Calu3 (cell line): ENCODE measurements at regions not wholly inside any gene's neighbourhood (a gene's known extent, or its start where the extent isn't known, plus 50 kb on each side); places are given as distances from the start of the nearest gene placed in this dataset.

Source experiments
- BruUV-seq: library from RNA; stranded (reverse); fragments of 400-500 nt; replicated peaks from 2 replicates; lab custom pipeline; 2021; lab: Mats Ljungman, UMichigan
- CTCF ChIA-PET: fragments of 300-600 bp; sonication (Branson Sonifier 250); formaldehyde crosslinking; loops from one replicate; lab custom pipeline; 2022; ENCODE audit warnings: antibody characterized with exemption; lab: Charles Lee
- DNase-seq: peaks from one replicate; pipeline ENCODE4 v3.0.0; 2022
- H3K27ac Mint-ChIP-seq: one replicate; pipeline ENCODE4 v1.8.0; 2022; ENCODE audit warnings: mixed read lengths; ENCODE audit not compliant: unreplicated experiment
- H3K27me3 Mint-ChIP-seq: one replicate; pipeline ENCODE4 v1.8.0; 2022; ENCODE audit warnings: mixed read lengths; ENCODE audit not compliant: unreplicated experiment
- H3K36me3 Mint-ChIP-seq: one replicate; pipeline ENCODE4 v1.8.0; 2022; ENCODE audit warnings: mild to moderate bottlenecking, moderate library complexity, mixed read lengths; ENCODE audit not compliant: insufficient read depth, unreplicated experiment
- H3K4me1 Mint-ChIP-seq: one replicate; pipeline ENCODE4 v1.8.0; 2022; ENCODE audit warnings: mild to moderate bottlenecking, low read depth, mixed read lengths; ENCODE audit not compliant: unreplicated experiment
- H3K4me3 Mint-ChIP-seq: one replicate; pipeline ENCODE4 v1.8.0; 2022; ENCODE audit warnings: mild to moderate bottlenecking, low read depth, moderate library complexity, mixed read lengths; ENCODE audit not compliant: unreplicated experiment
- H3K9me3 Mint-ChIP-seq: one replicate; pipeline ENCODE4 v1.8.0; 2022; ENCODE audit warnings: low read depth, mixed read lengths; ENCODE audit not compliant: unreplicated experiment
- intact Hi-C: fragments of 100-400 bp; cut with micrococcal nuclease; formaldehyde crosslinking; loops from one replicate; pipeline ENCODE4 v1.10.0; 2022; ENCODE audit not compliant: unreplicated experiment
- TF ChIP-seq, protein P1 (sequence below): fragments of 200-600 bp; IDR thresholded peaks from one replicate; pipeline ENCODE4 v1.8.0; 2022; ENCODE audit warnings: antibody characterized with exemption; ENCODE audit not compliant: unreplicated experiment

DNA sequence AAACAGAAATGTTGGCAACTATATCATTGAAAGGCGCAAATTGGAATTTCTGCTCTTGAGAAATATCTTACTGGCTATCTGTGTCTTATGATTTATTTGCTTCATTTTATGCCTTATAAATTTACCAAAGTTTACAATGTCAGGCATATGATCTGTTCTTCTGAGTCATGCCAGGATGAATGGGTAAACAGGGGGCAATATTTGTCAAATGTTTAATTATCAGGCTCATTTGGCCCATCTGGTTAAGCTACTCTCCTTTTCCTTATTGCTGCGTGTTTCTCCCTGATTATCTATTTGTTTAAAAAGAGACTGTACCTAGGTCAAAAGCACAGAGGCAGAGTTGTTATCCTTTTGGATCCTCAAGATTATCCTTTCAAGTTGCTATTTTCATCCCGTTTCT lies 903.8 kb upstream of the PCDH10 start:
- CTCF ChIA-PET = no interaction called here
- no peak overlapping the region for H3K27ac Mint-ChIP-seq
- no peak for DNase-seq
- H3K9me3 Mint-ChIP-seq = no peaks in the 10 kb centered on the region
- H3K4me3 Mint-ChIP-seq = no peak overlapping the region
- TF ChIP-seq, protein P1, sequence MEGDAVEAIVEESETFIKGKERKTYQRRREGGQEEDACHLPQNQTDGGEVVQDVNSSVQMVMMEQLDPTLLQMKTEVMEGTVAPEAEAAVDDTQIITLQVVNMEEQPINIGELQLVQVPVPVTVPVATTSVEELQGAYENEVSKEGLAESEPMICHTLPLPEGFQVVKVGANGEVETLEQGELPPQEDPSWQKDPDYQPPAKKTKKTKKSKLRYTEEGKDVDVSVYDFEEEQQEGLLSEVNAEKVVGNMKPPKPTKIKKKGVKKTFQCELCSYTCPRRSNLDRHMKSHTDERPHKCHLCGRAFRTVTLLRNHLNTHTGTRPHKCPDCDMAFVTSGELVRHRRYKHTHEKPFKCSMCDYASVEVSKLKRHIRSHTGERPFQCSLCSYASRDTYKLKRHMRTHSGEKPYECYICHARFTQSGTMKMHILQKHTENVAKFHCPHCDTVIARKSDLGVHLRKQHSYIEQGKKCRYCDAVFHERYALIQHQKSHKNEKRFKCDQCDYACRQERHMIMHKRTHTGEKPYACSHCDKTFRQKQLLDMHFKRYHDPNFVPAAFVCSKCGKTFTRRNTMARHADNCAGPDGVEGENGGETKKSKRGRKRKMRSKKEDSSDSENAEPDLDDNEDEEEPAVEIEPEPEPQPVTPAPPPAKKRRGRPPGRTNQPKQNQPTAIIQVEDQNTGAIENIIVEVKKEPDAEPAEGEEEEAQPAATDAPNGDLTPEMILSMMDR = no peak
- H3K27me3 Mint-ChIP-seq = no peaks in the 10 kb centered on the region
- H3K36me3 Mint-ChIP-seq = no peaks in the 10 kb centered on the region
- intact Hi-C loops = no loop called here
- BruUV-seq = no TSS peak
- H3K4me1 Mint-ChIP-seq = no peaks in the 10 kb centered on the region

DNA sequence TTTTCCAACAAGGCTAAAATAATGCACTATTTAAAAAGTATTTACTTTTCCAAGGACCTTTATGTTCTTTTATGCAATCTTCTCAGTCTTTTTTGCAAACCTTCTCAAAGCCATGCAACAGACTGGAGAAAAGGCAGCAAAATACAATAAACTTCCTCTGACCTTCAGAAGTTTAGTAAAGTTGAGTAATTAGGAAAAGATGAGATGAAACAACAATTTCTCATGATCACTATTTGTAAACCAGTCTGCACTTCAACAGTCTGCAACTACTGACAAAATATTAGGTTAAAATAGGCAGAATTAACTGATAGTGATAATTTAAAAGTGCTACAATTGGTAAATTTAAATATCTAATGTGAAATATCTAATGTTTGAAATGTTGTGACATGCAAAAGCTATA lies 884.9 kb upstream of the PCDH10 start:
- TF ChIP-seq, protein P1 = no peak
- BruUV-seq = no TSS peak
- no peak overlapping the region for H3K27ac Mint-ChIP-seq
- intact Hi-C loops = no loop called here
- DNase-seq = no peak
- no peaks in the 10 kb centered on the region for H3K9me3 Mint-ChIP-seq
- CTCF ChIA-PET = no interaction called here
- H3K4me3 Mint-ChIP-seq = no peak overlapping the region
- H3K36me3 Mint-ChIP-seq = no peaks in the 10 kb centered on the region
- no peaks in the 10 kb centered on the region for H3K4me1 Mint-ChIP-seq
- H3K27me3 Mint-ChIP-seq = no peaks in the 10 kb centered on the region

DNA sequence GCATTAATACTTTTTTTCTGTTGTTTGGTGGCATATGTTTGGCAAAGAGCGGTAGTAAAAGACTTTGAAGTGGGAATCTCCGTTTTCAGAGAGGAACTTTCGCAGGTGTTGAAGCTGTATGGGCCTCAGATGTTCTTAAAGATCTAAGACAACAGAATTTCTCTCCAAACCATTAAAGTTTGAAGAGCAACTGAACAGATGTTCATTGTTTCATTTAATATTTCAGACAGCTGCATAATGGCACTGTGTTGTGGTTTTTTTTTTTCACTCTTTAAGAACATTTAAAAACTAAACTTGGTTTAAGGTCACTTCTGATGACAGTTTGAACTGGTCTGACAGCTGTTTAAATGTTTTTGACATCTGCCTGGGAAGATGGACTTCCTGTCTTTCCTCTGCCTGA lies 882.7 kb upstream of the PCDH10 start:
- Mint-ChIP-seq H3K9me3 (no peaks in the 10 kb centered on the region), H3K27ac (no peak overlapping the region), H3K36me3 (no peaks in the 10 kb centered on the region), H3K4me3 (no peak overlapping the region), H3K27me3 (no peaks in the 10 kb centered on the region), H3K4me1 (no peaks in the 10 kb centered on the region)
- no peak for DNase-seq
- no TSS peak for BruUV-seq
- CTCF ChIA-PET = no interaction called here
- intact Hi-C loops = no loop called here
- TF ChIP-seq, protein P1 = no peak

DNA sequence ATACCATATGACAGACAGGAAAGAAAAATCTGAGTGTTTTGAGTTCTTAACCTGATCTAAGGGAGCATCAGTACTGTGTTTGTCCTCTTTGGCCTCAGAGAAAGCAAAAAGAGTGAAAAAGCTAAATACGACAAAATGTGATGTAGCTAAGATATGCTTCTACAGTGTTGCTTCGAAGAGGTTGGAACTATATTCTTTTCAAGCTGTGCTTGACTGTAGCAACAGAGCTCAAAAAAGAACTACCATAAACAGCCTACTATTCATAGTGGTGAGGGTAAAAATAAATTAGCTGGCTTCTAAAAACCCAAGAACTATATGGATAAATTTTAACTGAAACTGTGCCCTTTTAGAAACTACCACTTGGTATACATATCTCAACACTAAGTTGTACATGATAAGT lies 881.8 kb upstream of the PCDH10 start:
- Mint-ChIP-seq H3K4me3 (no peak overlapping the region), H3K27ac (no peak overlapping the region), H3K4me1 (no peaks in the 10 kb centered on the region), H3K36me3 (no peaks in the 10 kb centered on the region), H3K9me3 (no peaks in the 10 kb centered on the region), H3K27me3 (no peaks in the 10 kb centered on the region)
- no peak for DNase-seq
- no TSS peak for BruUV-seq
- TF ChIP-seq, protein P1 = no peak
- CTCF ChIA-PET = no interaction called here
- intact Hi-C loops = no loop called here
